ENCODE measurements at regions not wholly inside any gene's neighbourhood (a gene's known extent, or its start where the extent isn't known, plus 50 kb on each side); places are given as distances from the start of the nearest gene placed in this dataset.

DNA sequence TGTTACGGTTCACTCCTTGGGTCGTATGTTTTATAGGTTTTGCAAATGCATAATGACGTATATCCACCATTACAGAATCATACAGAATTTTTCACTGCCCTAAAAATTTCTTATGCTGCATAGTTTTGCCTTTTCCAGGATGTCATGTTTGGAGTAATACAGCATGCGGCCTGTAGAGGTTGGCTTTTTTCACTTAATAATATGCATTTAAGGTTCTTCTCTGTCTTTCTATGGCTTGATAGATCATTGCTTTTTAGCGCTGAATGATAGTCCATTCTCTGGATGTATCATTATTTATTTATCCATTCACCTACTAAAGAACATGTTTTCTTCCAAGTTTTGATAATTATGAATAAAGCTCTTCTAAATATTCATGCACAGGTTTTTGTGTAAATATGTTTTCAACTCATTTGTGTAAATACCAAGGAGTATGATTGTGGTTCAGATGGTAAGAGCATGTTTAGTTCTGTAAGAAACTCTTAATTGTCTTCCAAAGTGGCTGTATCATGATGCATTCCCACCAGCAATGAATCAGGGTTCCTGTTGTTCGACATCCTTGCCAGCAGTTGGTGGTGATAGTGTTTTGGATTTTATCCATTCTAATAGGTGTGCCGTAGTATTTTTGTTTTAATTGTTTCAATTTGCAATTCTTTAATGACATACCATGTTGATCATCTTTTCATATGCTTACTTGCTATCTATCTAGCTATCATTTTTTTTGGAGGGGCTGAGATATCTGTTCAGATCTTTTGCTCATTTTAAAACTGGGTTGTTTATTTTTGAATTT is 531.2 kb upstream of the GHITM start:
- TF ChIP-seq CTCF (IDR thresholded peaks at IDR 0.05; ENCODE audit: insufficient read depth, low read length, poor library complexity, severe bottlenecking): no peak
- Histone ChIP-seq H3K36me3 (ENCODE audit: control insufficient read depth, insufficient read depth, low read length) (no peaks in the 10 kb centered on the region), H3K27me3 (ENCODE audit: control insufficient read depth, insufficient read depth, low read length) (no peaks in the 10 kb centered on the region), H3K4me3 (ENCODE audit: low read depth, low read length) (no peak overlapping the region)
- DNase-seq (ENCODE audit: low read depth): no peak

DNA sequence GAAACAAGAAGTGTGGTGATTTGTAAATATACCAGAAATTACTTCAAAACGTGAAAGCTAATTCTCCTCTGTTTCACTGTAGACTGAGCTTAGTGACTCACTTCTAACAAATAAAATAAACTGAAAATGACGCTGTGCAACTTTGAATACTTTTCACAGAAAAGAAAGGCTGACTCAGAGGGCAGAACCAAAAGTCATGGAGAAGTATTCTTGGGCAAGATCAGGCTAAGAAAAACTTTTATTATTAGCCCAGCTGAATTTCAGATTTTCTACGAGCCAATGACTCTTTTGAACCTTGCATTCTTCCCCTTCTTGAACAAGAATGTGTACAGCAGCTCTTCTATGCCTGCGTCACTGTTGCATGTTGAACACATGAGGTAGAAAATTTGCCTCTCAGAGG is 527.3 kb upstream of the GHITM start:
- DNase-seq (ENCODE audit: low read depth): no peak
- Histone ChIP-seq H3K4me3 (ENCODE audit: low read depth, low read length) (no peak overlapping the region), H3K36me3 (ENCODE audit: control insufficient read depth, insufficient read depth, low read length) (no peaks in the 10 kb centered on the region), H3K27me3 (ENCODE audit: control insufficient read depth, insufficient read depth, low read length) (no peaks in the 10 kb centered on the region)
- TF ChIP-seq CTCF (IDR thresholded peaks at IDR 0.05; ENCODE audit: insufficient read depth, low read length, poor library complexity, severe bottlenecking): no peak

GRCh38 chr10:83612746-83613145 is 526.6 kb upstream of the GHITM start:
- Histone ChIP-seq H3K36me3 (ENCODE audit: control insufficient read depth, insufficient read depth, low read length) (no peaks in the 10 kb centered on the region), H3K4me3 (ENCODE audit: low read depth, low read length) (no peak overlapping the region), H3K27me3 (ENCODE audit: control insufficient read depth, insufficient read depth, low read length) (no peaks in the 10 kb centered on the region)
- no peak for TF ChIP-seq CTCF (IDR thresholded peaks at IDR 0.05; ENCODE audit: insufficient read depth, low read length, poor library complexity, severe bottlenecking)
- no peak for DNase-seq (ENCODE audit: low read depth)

DNA sequence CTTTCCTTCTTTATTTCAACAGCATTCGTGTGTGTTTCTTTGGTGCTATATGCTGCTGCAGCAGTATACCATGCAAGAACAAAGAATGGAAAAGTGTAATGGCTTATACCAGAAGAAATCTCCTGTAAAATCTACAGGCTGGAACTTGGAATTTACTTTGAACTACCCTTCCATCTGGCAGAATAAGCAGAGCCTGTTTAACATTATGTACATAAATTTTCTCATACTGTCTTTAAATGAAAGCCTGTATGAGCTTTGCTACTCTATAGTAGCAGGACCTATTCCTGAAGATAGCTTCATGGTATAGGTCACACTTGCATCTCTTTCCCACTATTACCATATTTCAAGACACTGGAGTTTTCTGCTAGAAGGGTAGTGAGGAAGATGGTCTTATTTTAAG is 522.1 kb upstream of the GHITM start:
- no peak for DNase-seq (ENCODE audit: low read depth)
- no peaks in the 10 kb centered on the region for H3K36me3 ChIP-seq (ENCODE audit: control insufficient read depth, insufficient read depth, low read length)
- no peak for TF ChIP-seq CTCF (IDR thresholded peaks at IDR 0.05; ENCODE audit: insufficient read depth, low read length, poor library complexity, severe bottlenecking)
- no peaks in the 10 kb centered on the region for H3K27me3 ChIP-seq (ENCODE audit: control insufficient read depth, insufficient read depth, low read length)
- H3K4me3 ChIP-seq (ENCODE audit: low read depth, low read length): no peak overlapping the region

- TF ChIP-seq CTCF (IDR thresholded peaks at IDR 0.05; ENCODE audit: insufficient read depth, low read length, poor library complexity, severe bottlenecking): no peak
- Histone ChIP-seq H3K27me3 (ENCODE audit: control insufficient read depth, insufficient read depth, low read length) (no peaks in the 10 kb centered on the region), H3K4me3 (ENCODE audit: low read depth, low read length) (no peak overlapping the region), H3K36me3 (ENCODE audit: control insufficient read depth, insufficient read depth, low read length) (no peaks in the 10 kb centered on the region)
- no peak for DNase-seq (ENCODE audit: low read depth)
These were observed 521.4 kb upstream of the GHITM start for GRCh38 chr10:83617692-83618545.

Measured in kidney epithelial cell (primary cell).